SU-DHL-6 (cell line): ENCODE measurements at regions not wholly inside any gene's neighbourhood (a gene's known extent, or its start where the extent isn't known, plus 50 kb on each side); places are given as distances from the start of the nearest gene placed in this dataset.

Experiments used
- EZH2phosphoT487 ChIP-seq: fragments of 200-600 bp; sonication (generic), shearing (Covaris generic); conservative IDR thresholded peaks from 2 replicates; pipeline ENCODE4 v1.6.1; 2018; ENCODE audit warnings: mild to moderate bottlenecking, antibody characterized with exemption, low read length, moderate library complexity, mixed read lengths
- TF ChIP-seq, protein P1 (sequence below): fragments of 200-600 bp; sonication (generic); IDR thresholded peaks from one replicate; pipeline ENCODE4 v1.5.1; 2017; ENCODE audit warnings: antibody characterized with exemption, mild to moderate bottlenecking, low read length, moderate library complexity; ENCODE audit not compliant: insufficient read depth, poor library complexity, severe bottlenecking

DNA sequence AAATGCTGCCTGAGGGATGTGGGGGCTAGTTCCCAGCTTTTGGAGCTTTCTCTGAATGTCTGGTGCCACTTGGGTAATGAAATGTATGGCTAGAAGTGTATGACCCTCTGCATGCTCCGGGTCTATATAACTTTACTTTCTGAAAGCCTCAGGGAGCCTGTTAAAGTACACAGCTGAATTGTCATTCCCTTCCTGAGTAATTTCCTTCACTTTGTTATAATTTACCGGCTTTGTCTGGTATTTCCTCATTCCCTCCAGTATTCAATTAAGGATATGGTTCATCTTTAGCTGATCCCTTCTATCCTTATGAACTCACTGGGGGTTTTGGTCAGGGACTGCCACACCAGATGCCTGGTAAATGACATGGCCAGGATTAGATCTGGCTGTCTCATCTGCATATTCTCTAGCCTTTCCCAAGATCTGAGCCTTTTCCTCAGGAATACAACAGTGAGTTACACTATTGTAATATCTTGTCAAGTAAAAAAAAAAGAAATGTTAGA, 620.3 kb downstream of the ZPLD1 start:
- TF ChIP-seq EZH2phosphoT487: no peak
- TF ChIP-seq, protein P1, sequence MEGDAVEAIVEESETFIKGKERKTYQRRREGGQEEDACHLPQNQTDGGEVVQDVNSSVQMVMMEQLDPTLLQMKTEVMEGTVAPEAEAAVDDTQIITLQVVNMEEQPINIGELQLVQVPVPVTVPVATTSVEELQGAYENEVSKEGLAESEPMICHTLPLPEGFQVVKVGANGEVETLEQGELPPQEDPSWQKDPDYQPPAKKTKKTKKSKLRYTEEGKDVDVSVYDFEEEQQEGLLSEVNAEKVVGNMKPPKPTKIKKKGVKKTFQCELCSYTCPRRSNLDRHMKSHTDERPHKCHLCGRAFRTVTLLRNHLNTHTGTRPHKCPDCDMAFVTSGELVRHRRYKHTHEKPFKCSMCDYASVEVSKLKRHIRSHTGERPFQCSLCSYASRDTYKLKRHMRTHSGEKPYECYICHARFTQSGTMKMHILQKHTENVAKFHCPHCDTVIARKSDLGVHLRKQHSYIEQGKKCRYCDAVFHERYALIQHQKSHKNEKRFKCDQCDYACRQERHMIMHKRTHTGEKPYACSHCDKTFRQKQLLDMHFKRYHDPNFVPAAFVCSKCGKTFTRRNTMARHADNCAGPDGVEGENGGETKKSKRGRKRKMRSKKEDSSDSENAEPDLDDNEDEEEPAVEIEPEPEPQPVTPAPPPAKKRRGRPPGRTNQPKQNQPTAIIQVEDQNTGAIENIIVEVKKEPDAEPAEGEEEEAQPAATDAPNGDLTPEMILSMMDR: no peak
